ENCODE measurements at regions not wholly inside any gene's neighbourhood (a gene's known extent, or its start where the extent isn't known, plus 50 kb on each side); places are given as distances from the start of the nearest gene placed in this dataset.

- Histone ChIP-seq H4K20me1 (ENCODE audit: insufficient read depth, low read length) (no peaks in the 10 kb centered on the region), H3K9me3 (ENCODE audit: low read length) (no peaks in the 10 kb centered on the region), H3K27me3 (ENCODE audit: insufficient read depth, low read length) (no peaks in the 10 kb centered on the region), H3K9me2 (ENCODE audit: low read depth, low read length) (no peaks in the 10 kb centered on the region), H3K27ac (ENCODE audit: low read depth, low read length, poor library complexity, severe bottlenecking) (no peak overlapping the region), H3F3A (ENCODE audit: insufficient read depth, low read length) (no peaks in the 10 kb centered on the region), H3K9ac (ENCODE audit: low read length) (no peak overlapping the region), H3K79me2 (ENCODE audit: insufficient read depth, low read length) (no peaks in the 10 kb centered on the region), H2AFZ (ENCODE audit: low read length) (no peak overlapping the region), H3K4me2 (ENCODE audit: low read length) (no peak overlapping the region), H3K4me1 (ENCODE audit: insufficient read depth, low read length, severe bottlenecking) (no peaks in the 10 kb centered on the region), H3K36me3 (ENCODE audit: insufficient read depth, low read length) (no peaks in the 10 kb centered on the region), H3K4me3 (ENCODE audit: low read depth, low read length, poor library complexity, severe bottlenecking) (no peak overlapping the region)
- TF ChIP-seq CTCF (IDR thresholded peaks at IDR 0.05; ENCODE audit: low read length) (no peak), EZH2 (IDR thresholded peaks at IDR 0.05; ENCODE audit: borderline replicate concordance, low read length) (no peak)
Measured at GRCh38 chr2:100639588-100640390, 77.0 kb downstream of the PDCL3 start.

GRCh38 chr2:100640431-100641124, 77.8 kb downstream of the PDCL3 start:
- no peaks in the 10 kb centered on the region for H3K36me3 ChIP-seq (ENCODE audit: insufficient read depth, low read length)
- no peaks in the 10 kb centered on the region for H3F3A ChIP-seq (ENCODE audit: insufficient read depth, low read length)
- H3K9me2 ChIP-seq (ENCODE audit: low read depth, low read length), result no peaks in the 10 kb centered on the region
- H3K4me3 ChIP-seq (ENCODE audit: low read depth, low read length, poor library complexity, severe bottlenecking), result no peak overlapping the region
- H3K4me2 ChIP-seq (ENCODE audit: low read length), result no peak overlapping the region
- H3K27ac ChIP-seq (ENCODE audit: low read depth, low read length, poor library complexity, severe bottlenecking), result no peak overlapping the region
- no peak for TF ChIP-seq EZH2 (IDR thresholded peaks at IDR 0.05; ENCODE audit: borderline replicate concordance, low read length)
- no peak for TF ChIP-seq CTCF (IDR thresholded peaks at IDR 0.05; ENCODE audit: low read length)
- no peaks in the 10 kb centered on the region for H4K20me1 ChIP-seq (ENCODE audit: insufficient read depth, low read length)
- H3K9me3 ChIP-seq (ENCODE audit: low read length), result no peaks in the 10 kb centered on the region
- H3K4me1 ChIP-seq (ENCODE audit: insufficient read depth, low read length, severe bottlenecking), result no peaks in the 10 kb centered on the region
- no peaks in the 10 kb centered on the region for H3K27me3 ChIP-seq (ENCODE audit: insufficient read depth, low read length)
- H2AFZ ChIP-seq (ENCODE audit: low read length), result no peak overlapping the region
- H3K9ac ChIP-seq (ENCODE audit: low read length), result no peak overlapping the region
- H3K79me2 ChIP-seq (ENCODE audit: insufficient read depth, low read length), result no peaks in the 10 kb centered on the region

GRCh38 chr2:100641125-100641435, 78.3 kb downstream of the PDCL3 start:
- H3K4me2 ChIP-seq (ENCODE audit: low read length), result no peak overlapping the region
- H2AFZ ChIP-seq (ENCODE audit: low read length), result no peak overlapping the region
- no peaks in the 10 kb centered on the region for H3K36me3 ChIP-seq (ENCODE audit: insufficient read depth, low read length)
- H3F3A ChIP-seq (ENCODE audit: insufficient read depth, low read length), result no peaks in the 10 kb centered on the region
- H3K27me3 ChIP-seq (ENCODE audit: insufficient read depth, low read length), result no peaks in the 10 kb centered on the region
- no peaks in the 10 kb centered on the region for H3K79me2 ChIP-seq (ENCODE audit: insufficient read depth, low read length)
- no peak overlapping the region for H3K9ac ChIP-seq (ENCODE audit: low read length)
- no peaks in the 10 kb centered on the region for H3K9me3 ChIP-seq (ENCODE audit: low read length)
- H3K4me3 ChIP-seq (ENCODE audit: low read depth, low read length, poor library complexity, severe bottlenecking), result no peak overlapping the region
- H3K4me1 ChIP-seq (ENCODE audit: insufficient read depth, low read length, severe bottlenecking), result no peaks in the 10 kb centered on the region
- H4K20me1 ChIP-seq (ENCODE audit: insufficient read depth, low read length), result no peaks in the 10 kb centered on the region
- no peak overlapping the region for H3K27ac ChIP-seq (ENCODE audit: low read depth, low read length, poor library complexity, severe bottlenecking)
- H3K9me2 ChIP-seq (ENCODE audit: low read depth, low read length), result no peaks in the 10 kb centered on the region
- TF ChIP-seq EZH2 (IDR thresholded peaks at IDR 0.05; ENCODE audit: borderline replicate concordance, low read length), result no peak
- TF ChIP-seq CTCF (IDR thresholded peaks at IDR 0.05; ENCODE audit: low read length), result no peak

All from OCI-LY1 (cell line).